GM18951 (cell line): ENCODE measurements at regions not wholly inside any gene's neighbourhood (a gene's known extent, or its start where the extent isn't known, plus 50 kb on each side); places are given as distances from the start of the nearest gene placed in this dataset.

Experiments
- POLR2A ChIP-seq: IDR thresholded peaks from 4 replicates; pipeline ENCODE4 v1.6.1; 2011; ENCODE audit warnings: mild to moderate bottlenecking; ENCODE audit not compliant: insufficient read length, insufficient read depth; ENCODE audit errors: extremely low read depth
- in situ Hi-C: fragments of 300-500 bp; cut with MboI; formaldehyde crosslinking; loops from one replicate; pipeline ENCODE4 v1.12.0; 2022; ENCODE audit warnings: low sequenced_read_pairs, mixed read lengths, inconsistent platforms; ENCODE audit not compliant: unreplicated experiment

GRCh38 chr13:74062933-74063332 is 71.3 kb downstream of the KLF12 start:
- TF ChIP-seq POLR2A = peak; percentile 38
- in situ Hi-C loops = no loop called here

DNA sequence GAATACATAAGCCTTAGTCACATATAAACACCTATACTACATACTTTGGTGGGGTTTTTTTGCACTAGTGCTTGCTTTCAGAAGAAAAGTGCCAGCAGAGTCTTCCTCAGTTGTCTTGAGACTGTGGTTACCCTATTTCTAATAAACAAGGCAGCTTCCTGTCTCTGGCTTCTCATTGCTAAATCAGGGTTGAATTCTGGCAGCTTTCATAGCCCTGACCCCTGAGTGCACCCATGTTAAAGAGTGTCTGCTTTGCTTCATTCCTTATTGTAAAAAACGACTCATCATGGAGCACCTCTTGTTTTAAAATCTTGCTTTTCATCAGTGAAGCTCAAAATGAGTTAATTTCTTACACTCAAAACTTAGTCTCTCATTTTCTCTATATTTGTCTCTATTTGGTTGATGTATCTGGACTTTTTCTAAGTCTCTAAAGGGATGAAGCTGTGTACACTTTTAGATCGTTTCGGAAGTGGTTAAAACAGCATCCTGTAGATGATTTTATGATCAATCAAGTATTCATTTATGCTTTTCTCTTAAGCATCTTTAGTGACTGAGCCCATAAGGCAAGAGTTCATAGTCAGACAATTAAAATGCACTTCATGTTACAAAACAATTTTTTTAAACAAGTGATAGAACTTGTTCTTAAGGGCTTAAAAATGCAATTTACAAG is 72.1 kb downstream of the KLF12 start:
- in situ Hi-C loops = no loop called here

DNA sequence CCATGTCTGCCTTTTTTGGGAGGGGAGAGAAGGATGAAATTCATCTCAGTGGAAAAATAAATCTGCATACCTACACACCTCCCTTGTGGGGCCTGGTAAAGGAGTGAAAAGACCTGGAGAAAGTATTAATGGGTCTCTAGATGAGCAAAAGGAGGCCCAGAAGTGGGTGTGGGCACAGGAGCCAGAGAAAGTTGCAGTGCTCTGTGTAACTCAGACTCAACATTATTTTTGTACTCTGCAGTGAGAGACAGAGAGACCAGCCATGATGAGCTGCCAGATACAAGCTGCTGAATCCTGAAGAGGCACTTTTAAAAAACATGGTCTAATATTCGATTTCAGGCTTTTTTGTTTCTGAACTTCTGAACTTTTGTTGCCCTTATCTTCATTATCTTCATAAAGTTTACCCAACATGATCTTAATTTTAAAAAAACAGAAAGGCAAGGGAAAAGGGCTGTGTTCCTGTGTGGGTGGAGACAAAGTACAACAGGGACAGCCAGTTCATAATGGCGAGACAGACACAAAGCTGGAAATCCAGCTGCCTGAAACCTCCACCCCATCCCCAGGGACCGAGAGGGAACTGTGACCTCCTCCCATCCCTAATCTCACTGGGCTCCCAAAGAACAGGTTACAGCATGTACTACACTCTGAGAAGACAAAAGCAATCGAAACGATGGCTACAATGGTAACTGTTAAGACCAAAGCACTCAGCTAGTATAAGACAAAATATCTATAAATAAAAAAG is 77.2 kb downstream of the KLF12 start:
- in situ Hi-C loops = no loop called here
- TF ChIP-seq POLR2A = no peak

More for the DNA sequence above, 72.1 kb downstream of the KLF12 start:
- TF ChIP-seq POLR2A = no peak

DNA sequence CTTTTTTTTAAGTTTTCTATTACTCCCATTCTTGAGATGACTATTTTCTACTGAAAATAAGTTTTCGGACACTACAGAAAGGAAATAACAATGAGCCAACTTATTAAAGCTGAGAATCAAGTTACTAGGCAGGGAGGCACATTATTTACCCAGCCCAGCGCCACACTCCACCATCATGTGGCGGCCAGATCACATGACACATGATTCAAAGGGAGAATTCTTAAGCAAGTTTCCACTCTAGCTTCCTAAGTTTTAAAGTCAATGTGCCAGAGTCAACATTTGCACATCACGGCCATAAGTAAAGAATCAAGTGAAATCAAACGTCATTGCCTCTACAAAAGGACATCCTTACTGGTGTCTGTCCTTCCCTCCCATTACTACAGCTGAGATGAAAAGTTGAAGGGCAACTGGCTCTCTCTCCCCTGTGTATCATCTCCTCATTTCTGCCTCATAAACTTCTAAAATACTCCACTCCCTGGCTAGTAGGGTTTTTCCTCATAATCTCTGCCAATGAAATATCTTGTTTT is 81.7 kb downstream of the KLF12 start:
- in situ Hi-C loops = no loop called here

GRCh38 chr13:74048756-74049155 is 85.4 kb downstream of the KLF12 start:
- TF ChIP-seq POLR2A = no peak
- in situ Hi-C loops = no loop called here

More for the DNA sequence above, 81.7 kb downstream of the KLF12 start:
- no peak for TF ChIP-seq POLR2A

DNA sequence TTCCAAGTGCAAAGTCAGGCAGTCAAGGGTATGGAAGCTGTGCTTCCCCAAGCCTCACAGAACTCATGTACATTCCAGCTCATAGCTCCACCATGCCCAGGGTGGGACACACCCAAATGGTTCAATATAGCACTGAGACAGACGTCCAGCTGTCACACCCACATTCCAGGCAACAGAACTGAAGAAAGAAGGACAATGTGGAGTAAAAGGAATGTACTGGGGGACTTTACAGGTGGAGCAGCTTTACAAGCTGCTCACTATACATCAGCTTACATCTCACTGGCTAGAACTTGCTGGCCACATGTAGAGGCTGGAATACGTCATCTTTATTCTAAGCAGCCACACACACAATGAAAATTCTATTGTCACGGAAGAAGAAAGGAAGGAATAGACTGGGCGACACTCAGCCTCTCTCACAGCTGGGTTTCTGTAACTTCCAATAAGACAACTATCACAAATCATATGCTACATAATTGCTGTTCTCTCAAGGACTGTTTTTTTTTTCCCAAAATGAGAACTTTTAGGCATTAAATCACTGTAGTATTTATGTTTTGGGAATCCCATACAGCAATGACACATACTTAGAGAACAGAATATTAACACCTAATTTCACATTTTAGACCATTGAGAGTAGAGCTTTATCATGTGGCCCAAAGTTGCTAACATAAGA is 86.1 kb downstream of the KLF12 start:
- no peak for TF ChIP-seq POLR2A
- in situ Hi-C loops = no loop called here

GRCh38 chr13:74046431-74046830 is 87.8 kb downstream of the KLF12 start:
- in situ Hi-C loops = no loop called here

DNA sequence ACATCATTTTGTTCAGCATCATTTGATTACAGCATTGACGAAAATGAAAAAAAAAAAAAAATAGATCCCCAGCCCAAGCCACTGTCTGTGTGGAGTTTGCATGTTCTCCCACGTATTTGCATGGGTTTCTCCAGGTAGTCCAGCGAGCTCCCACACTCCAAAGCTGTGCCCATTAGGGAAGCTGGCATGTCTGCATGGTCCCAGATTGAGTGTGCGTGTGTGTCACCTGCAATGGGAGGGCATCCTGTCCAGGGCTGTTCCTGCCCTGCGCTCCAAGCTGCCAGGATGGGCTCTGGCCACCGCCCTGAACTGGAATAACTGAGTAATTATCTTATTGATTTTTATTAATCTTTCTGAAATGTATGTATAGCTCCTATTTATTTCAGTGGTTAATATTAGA is 88.6 kb downstream of the KLF12 start:
- in situ Hi-C loops = no loop called here

More at GRCh38 chr13:74046431-74046830, 87.8 kb downstream of the KLF12 start:
- TF ChIP-seq POLR2A = no peak

GRCh38 chr13:74043237-74043636 is 91.0 kb downstream of the KLF12 start:
- no peak for TF ChIP-seq POLR2A
- in situ Hi-C loops = no loop called here

More for the DNA sequence above, 88.6 kb downstream of the KLF12 start:
- TF ChIP-seq POLR2A = no peak

- TF ChIP-seq POLR2A = no peak
- in situ Hi-C loops = no loop called here
Measured at GRCh38 chr13:74040200-74040599, 94.0 kb downstream of the KLF12 start.

DNA sequence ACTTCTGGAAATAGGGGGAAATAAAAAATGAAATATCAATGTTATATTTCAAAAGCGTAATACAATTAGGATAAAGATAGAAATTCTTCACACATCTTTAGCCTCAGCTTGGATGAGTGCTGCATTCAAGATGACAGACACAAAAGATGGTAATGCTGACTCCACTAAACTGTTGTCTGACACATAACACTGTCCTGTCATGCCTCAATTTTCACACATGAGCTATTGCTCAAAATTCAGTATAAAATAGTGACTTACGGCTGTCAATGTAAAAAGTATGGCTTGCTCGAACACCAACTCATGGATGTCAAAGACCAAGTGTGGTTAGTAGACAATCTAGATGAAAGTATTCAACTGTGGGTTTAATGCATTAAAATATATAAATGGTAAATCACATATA is 94.5 kb downstream of the KLF12 start:
- in situ Hi-C loops = no loop called here
- TF ChIP-seq POLR2A = no peak

DNA sequence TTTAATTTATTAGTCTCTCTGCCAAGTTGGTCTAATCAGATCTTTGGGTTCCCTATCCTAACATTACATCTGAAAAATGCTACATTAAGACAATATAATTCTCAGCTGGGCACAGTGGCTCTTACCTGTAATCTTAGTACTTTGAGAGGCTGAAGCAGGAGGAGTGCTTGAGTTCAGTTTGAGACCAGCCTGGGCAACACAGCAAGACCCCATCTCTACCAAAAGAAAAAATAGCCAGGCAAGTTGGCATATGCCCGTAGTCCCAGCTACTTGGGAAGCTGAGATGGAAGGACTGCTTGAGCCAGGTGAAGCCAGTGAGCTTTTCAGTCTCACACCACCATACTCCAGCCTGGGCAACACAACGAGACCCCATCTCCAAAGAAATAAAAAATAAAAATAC is 95.0 kb downstream of the KLF12 start:
- TF ChIP-seq POLR2A = no peak
- in situ Hi-C loops = no loop called here

- no peak for TF ChIP-seq POLR2A
- in situ Hi-C loops = no loop called here
Measured at GRCh38 chr13:74037762-74038161, 96.4 kb downstream of the KLF12 start.
